ENCODE measurements at regions not wholly inside any gene's neighbourhood (a gene's known extent, or its start where the extent isn't known, plus 50 kb on each side); places are given as distances from the start of the nearest gene placed in this dataset.
"Not testable (repeated sequence)": the region's sequence is repeated elsewhere in the genome, so short reads cannot be mapped to it uniquely, and the experiment has no call there.

DNA sequence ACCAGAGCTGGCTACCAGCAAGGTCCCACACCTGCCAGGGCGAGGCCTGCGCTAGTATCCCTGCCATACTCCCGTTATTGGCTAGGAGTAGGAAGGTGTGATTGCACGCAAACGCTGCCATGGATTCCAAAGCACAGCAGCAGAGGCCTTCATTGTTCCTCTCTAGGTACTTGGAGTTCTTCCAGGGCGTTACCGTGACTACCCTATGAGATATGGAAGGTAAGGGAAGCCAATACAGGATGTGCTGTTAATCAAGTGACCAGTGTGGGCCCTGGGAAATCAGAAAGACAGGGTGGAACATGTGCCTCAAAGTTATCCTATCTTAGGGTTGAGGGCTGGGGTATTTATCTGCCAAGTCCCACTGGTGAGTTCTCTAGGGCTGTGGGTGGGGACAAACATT lies 320.7 kb upstream of the DPP6 start:
- TF ChIP-seq, protein P1, sequence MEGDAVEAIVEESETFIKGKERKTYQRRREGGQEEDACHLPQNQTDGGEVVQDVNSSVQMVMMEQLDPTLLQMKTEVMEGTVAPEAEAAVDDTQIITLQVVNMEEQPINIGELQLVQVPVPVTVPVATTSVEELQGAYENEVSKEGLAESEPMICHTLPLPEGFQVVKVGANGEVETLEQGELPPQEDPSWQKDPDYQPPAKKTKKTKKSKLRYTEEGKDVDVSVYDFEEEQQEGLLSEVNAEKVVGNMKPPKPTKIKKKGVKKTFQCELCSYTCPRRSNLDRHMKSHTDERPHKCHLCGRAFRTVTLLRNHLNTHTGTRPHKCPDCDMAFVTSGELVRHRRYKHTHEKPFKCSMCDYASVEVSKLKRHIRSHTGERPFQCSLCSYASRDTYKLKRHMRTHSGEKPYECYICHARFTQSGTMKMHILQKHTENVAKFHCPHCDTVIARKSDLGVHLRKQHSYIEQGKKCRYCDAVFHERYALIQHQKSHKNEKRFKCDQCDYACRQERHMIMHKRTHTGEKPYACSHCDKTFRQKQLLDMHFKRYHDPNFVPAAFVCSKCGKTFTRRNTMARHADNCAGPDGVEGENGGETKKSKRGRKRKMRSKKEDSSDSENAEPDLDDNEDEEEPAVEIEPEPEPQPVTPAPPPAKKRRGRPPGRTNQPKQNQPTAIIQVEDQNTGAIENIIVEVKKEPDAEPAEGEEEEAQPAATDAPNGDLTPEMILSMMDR (IDR thresholded peaks at IDR 0.05): not testable (repeated sequence)
- TF ChIP-seq POLR2A (IDR thresholded peaks at IDR 0.05): not testable (repeated sequence)

All from Peyer's patch (tissue), 4 donors.